Ishikawa (cell line): ENCODE measurements at regions not wholly inside any gene's neighbourhood (a gene's known extent, or its start where the extent isn't known, plus 50 kb on each side); places are given as distances from the start of the nearest gene placed in this dataset.

Experiments used
- CEBPB ChIP-seq: IDR thresholded peaks from 2 replicates; pipeline ENCODE4 v1.6.1; 2012
- EP300 ChIP-seq: IDR thresholded peaks from 2 replicates; pipeline ENCODE4 v1.6.1; 2012; ENCODE audit warnings: borderline replicate concordance
- NFIC ChIP-seq: IDR thresholded peaks from 2 replicates; pipeline ENCODE4 v1.6.1; 2012
- YY1 ChIP-seq: IDR thresholded peaks from 2 replicates; pipeline ENCODE4 v1.6.1; 2012; ENCODE audit warnings: low read depth

DNA sequence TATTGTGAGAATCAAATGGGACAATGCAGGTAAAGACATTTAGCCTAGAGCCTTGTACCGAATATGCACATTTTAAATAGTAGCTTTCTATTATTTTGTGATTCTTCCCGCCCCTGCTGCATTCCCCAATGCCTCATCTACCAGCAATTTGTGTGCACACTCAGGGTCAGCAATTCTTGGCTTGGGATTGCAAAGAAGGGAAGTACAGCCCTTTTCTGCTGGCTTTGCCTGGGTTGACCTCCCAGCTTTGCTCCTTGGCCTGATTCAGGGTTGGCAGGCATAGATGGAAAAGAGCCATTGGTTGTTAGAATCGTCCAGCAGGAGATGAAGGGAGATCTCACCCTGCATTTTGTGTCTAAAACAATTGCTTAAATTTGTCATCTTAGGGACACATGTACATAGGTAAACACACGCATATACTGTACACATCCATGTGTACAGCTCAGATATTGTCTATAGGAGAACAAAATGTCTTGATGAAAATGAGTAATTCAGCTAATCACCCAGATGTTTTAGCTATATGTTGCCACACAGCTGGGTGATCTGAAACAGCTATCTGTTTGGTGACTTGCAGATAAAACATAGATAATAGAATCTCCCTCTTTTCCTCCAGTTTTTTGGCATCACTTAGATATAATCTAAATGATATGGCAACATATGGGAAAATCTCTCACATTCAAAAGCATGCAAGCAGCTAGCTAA, 340.9 kb upstream of the TBL1XR1 start:
- TF ChIP-seq NFIC (no peak), YY1 (no peak), EP300 (no peak), CEBPB (no peak)
